Upper lobe of left lung (tissue), 6 donors: ENCODE measurements at regions not wholly inside any gene's neighbourhood (a gene's known extent, or its start where the extent isn't known, plus 50 kb on each side); places are given as distances from the start of the nearest gene placed in this dataset.
A peak's percentile ranks its signal among the peaks of the same experiment; 100 is the strongest.

ENCODE experiments used
- ATAC-seq, 2 donors: fragments of 200-7000 bp; cut with Tn5 transposase; one replicate each; pipeline ENCODE4 v1.9.1; 2022; ENCODE audit warnings: mild to moderate bottlenecking in 2 of 2, moderate library complexity in 2 of 2; ENCODE audit not compliant: low FRiP score in 2 of 2
- DNase-seq, 2 donors: peaks; one replicate each; pipeline ENCODE4 v3.0.0-alpha.2; 2019 to 2020
- H3K27ac ChIP-seq, 4 donors: fragments of 200-600 bp; sonication (generic); one replicate each; pipeline ENCODE4 v1.5.1; 2016 to 2019
- H3K27me3 ChIP-seq, 4 donors: fragments of 200-600 bp; sonication (generic); one replicate each; pipeline ENCODE4 v1.5.1; 2017 to 2019
- H3K36me3 ChIP-seq, 4 donors: fragments of 200-600 bp; sonication (generic); one replicate each; pipeline ENCODE4 v1.5.1; 2016 to 2019
- H3K4me1 ChIP-seq, 4 donors: fragments of 200-600 bp; sonication (generic); one replicate each; pipeline ENCODE4 v1.5.1; 2018 to 2019
- H3K4me3 ChIP-seq, 4 donors: fragments of 200-600 bp; sonication (generic); one replicate each; pipeline ENCODE4 v1.5.1; 2017 to 2019; ENCODE audit warnings: mild to moderate bottlenecking in 2 of 4, moderate library complexity in 1 of 4
- H3K9me3 ChIP-seq, 4 donors: fragments of 200-600 bp; sonication (generic); one replicate each; pipeline ENCODE4 v1.5.1; 2018 to 2019
- EP300 ChIP-seq, 4 donors: sonication (generic); formaldehyde crosslinking; IDR thresholded peaks; one replicate each; pipeline ENCODE4 v1.5.1; 2017; ENCODE audit warnings: antibody characterized with exemption in 4 of 4, control low read depth in 2 of 4
- POLR2A ChIP-seq, 4 donors: fragments of 450-650 bp; IDR thresholded peaks; one replicate each; pipeline ENCODE4 v1.5.1; 2016 to 2017; ENCODE audit warnings: antibody characterized with exemption in 4 of 4, mild to moderate bottlenecking in 2 of 4
- POLR2AphosphoS5 ChIP-seq, 2 donors: sonication (generic); formaldehyde crosslinking; IDR thresholded peaks; one replicate each; pipeline ENCODE4 v1.5.1; 2017; ENCODE audit warnings: antibody characterized with exemption in 2 of 2
- WGBS, 2 donors: methylation state at CpG; one replicate each; pipeline ENCODE4 v1.1.5; 2017 to 2018; 5-methylcytosine and 5-hydroxymethylcytosine counted together
- TF ChIP-seq, protein P1 (sequence below), 6 experiments: fragments of 450-650 bp in 4 of 6; fragments of 200-600 bp in 2 of 6; sonication (generic) in 2 of 6; IDR thresholded peaks; one replicate each; pipeline ENCODE4 v1.5.1; 2016 to 2019; ENCODE audit warnings: antibody characterized with exemption in 6 of 6
- donor health status: DM: no; HTN: no; CAD: no; lungs with moderate emphysema.
- donor health status: DM: no; HTN: yes; CAD: no; lungs with severe emphysema.

DNA sequence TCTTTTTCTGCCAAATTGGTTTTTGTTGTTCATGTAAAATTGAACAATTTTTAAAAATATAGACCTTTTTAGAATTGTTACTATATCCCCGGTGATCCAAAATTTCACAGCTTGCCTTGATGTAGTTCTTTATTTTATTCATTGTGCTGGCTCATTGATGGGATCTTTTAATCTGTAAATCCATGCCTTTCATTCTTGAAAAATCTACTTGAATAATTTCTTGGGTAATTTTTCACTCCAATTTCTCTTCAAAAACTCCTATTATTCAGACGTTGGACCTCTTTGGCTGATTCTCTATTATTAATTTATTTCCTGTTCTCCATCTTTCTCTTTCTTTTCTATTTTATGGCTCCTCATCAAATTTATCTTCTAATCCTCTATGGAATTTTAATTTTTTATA, 476.1 kb upstream of the CITED2 start:
- Histone ChIP-seq H3K36me3 (no peaks in the 10 kb centered on the region), H3K4me3 (no peak overlapping the region), H3K27me3 (no peaks in the 10 kb centered on the region), H3K9me3 (no peaks in the 10 kb centered on the region), H3K27ac (no peak overlapping the region), H3K4me1 (peaks cover 6 to 16% (median 12%) of the 10 kb centered on the region in 4 donors)
- no peak for TF ChIP-seq POLR2AphosphoS5 (IDR thresholded peaks at IDR 0.05)
- no peak for TF ChIP-seq POLR2A (IDR thresholded peaks at IDR 0.05)
- no peak for TF ChIP-seq EP300 (IDR thresholded peaks at IDR 0.05)
- 90 to 93% methylated on average over 2 of the region's 2 CpGs for WGBS, 2 donors
- ATAC-seq, result no peak
- no peak for DNase-seq

DNA sequence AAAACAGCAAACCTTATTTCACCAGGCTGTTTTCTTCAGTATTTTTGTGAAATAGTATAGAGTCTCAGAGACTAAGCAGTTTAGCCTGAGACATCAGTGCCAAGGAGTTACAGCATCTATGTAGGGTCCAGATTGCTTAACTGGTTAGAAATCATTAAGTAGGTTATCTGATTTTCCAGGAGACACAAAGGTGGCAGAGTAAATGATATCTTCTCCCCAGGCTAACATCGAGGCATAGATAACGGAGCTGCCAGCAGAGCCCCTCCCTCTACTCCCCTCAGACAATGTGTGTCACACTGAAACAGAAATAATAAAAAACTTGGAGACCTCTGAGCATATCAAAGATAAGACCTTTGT, 473.0 kb upstream of the CITED2 start:
- 23 to 25% methylated on average over 2 of the region's 2 CpGs for WGBS, 2 donors
- no peaks in the 10 kb centered on the region for H3K36me3 ChIP-seq
- ATAC-seq, result peak in 1 of 2 donors; percentile 38

DNA sequence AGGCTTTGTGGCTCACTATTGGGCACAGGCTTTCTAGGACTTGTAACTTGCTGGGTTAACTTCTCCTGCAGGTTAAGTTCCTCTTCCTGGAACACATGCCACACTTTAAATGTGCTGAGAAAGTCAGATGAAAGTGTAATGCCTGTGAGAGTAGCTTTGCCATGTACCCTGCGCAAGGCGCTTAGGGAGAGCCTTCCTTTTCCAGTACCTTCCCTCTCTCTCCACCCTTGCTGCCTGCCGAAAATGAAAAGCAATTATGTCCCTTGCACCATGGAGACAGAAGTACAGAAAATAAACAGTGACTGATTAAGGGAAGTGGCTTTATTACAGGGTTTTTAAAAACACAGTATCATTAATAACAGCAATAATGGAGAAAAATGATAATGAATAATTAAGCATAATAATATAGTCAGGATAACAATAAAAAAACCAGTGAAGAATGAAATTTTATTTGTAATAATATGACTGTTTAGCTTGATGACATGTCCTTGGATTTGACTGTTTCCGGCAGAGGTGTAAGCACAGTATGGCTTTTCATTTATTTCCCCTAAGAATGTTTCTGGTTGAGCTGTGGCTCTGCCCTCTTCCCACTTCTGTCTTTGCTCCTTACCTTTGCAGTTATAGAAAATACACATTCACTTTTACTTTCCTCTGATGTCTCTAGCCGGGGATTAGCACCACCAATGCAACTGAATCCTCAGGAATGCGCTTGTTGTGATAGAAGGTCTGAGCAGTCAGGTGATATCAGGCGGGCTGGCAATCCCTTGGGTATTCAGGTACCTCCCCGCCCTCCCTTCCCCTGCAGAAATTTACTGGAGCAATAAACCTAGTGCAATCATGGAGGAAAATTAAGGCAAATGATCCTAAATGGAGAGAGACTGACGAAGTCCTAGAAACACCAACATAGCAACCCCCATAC, 472.3 kb upstream of the CITED2 start:
- TF ChIP-seq POLR2AphosphoS5 (IDR thresholded peaks at IDR 0.05) (no peak), EP300 (IDR thresholded peaks at IDR 0.05) (no peak), POLR2A (IDR thresholded peaks at IDR 0.05) (no peak)
- TF ChIP-seq, protein P1, sequence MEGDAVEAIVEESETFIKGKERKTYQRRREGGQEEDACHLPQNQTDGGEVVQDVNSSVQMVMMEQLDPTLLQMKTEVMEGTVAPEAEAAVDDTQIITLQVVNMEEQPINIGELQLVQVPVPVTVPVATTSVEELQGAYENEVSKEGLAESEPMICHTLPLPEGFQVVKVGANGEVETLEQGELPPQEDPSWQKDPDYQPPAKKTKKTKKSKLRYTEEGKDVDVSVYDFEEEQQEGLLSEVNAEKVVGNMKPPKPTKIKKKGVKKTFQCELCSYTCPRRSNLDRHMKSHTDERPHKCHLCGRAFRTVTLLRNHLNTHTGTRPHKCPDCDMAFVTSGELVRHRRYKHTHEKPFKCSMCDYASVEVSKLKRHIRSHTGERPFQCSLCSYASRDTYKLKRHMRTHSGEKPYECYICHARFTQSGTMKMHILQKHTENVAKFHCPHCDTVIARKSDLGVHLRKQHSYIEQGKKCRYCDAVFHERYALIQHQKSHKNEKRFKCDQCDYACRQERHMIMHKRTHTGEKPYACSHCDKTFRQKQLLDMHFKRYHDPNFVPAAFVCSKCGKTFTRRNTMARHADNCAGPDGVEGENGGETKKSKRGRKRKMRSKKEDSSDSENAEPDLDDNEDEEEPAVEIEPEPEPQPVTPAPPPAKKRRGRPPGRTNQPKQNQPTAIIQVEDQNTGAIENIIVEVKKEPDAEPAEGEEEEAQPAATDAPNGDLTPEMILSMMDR (IDR thresholded peaks at IDR 0.05), result no peak
- peak in 1 of 2 donors; percentile 22 for DNase-seq
- Histone ChIP-seq H3K4me1 (peaks cover 6 to 12% (median 10%) of the 10 kb centered on the region in 4 donors), H3K27ac (peak overlapping the region in 1 of 4 donors; percentile 31), H3K27me3 (no peaks in the 10 kb centered on the region), H3K9me3 (no peaks in the 10 kb centered on the region), H3K4me3 (no peak overlapping the region), H3K36me3 (no peaks in the 10 kb centered on the region)
- WGBS, 2 donors, result 55 to 61% methylated on average over 9 of the region's 9 CpGs
- peak in 1 of 2 donors; percentile 81 for ATAC-seq

More for the DNA sequence above, 473.0 kb upstream of the CITED2 start:
- TF ChIP-seq POLR2A (IDR thresholded peaks at IDR 0.05) (no peak), POLR2AphosphoS5 (IDR thresholded peaks at IDR 0.05) (no peak), EP300 (IDR thresholded peaks at IDR 0.05) (no peak)
- TF ChIP-seq, protein P1 (IDR thresholded peaks at IDR 0.05), result no peak
- Histone ChIP-seq H3K9me3 (no peaks in the 10 kb centered on the region), H3K27ac (no peak overlapping the region), H3K27me3 (no peaks in the 10 kb centered on the region), H3K4me3 (no peak overlapping the region), H3K4me1 (peaks cover 6 to 12% (median 10%) of the 10 kb centered on the region in 4 donors)
- DNase-seq, result no peak

DNA sequence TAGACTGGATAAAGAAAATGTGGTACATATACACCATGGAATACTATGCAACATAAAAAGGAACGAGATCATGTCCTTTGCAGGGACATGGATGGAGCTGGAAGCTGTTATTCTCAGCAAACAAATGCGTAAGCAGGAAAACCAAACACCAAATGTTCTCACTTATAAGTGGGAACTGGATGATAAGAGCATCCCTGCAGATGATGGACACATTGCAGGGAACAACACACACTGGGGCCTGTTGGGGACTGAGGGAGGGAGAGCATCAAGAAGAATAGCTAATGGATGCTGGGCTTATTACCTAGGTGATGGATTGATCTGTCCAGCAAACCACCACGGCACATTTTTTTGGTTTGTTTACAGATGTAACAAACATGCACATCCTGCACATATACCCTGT, 470.5 kb upstream of the CITED2 start:
- ATAC-seq (no peak), DNase-seq (no peak)
- 70 to 90% methylated on average over 3 of the region's 3 CpGs for WGBS, 2 donors
- TF ChIP-seq EP300 (IDR thresholded peaks at IDR 0.05) (no peak), POLR2A (IDR thresholded peaks at IDR 0.05) (no peak), POLR2AphosphoS5 (IDR thresholded peaks at IDR 0.05) (no peak)
- TF ChIP-seq, protein P1 (IDR thresholded peaks at IDR 0.05), result no peak
- H3K4me1 ChIP-seq, result peaks cover 6 to 12% (median 11%) of the 10 kb centered on the region in 4 donors
- no peak overlapping the region for H3K4me3 ChIP-seq
- no peaks in the 10 kb centered on the region for H3K36me3 ChIP-seq
- H3K27ac ChIP-seq, result no peak overlapping the region
- H3K9me3 ChIP-seq, result no peaks in the 10 kb centered on the region
- H3K27me3 ChIP-seq, result no peaks in the 10 kb centered on the region

DNA sequence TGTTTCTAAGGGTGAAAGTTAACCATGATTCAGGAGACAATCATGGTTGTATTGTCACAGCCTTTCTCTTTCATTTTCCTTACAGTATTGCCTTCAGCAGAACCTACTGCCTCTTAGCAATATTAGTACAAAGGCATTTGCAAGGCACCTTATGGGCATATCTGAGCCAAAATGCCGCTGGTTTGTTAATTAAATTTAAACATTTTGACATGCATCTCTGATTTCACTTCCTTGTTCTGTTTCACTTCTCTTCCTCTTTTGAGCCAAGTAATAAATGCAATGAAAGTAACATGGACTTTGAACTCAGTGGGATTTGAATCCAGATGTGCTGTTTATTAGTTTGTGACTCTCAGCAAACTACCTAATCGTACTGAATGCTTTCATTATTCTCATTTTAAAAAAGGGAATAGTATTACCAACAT, 467.4 kb upstream of the CITED2 start:
- Histone ChIP-seq H3K27ac (peak overlapping the region in 2 of 4 donors; percentile 23 to 30), H3K9me3 (no peaks in the 10 kb centered on the region), H3K4me1 (peaks cover under 1 to 11% (median 6%) of the 10 kb centered on the region in 4 donors), H3K4me3 (no peak overlapping the region), H3K27me3 (no peaks in the 10 kb centered on the region), H3K36me3 (no peaks in the 10 kb centered on the region)
- DNase-seq, result no peak
- 60 to 64% methylated on average over 2 of the region's 2 CpGs for WGBS, 2 donors
- ATAC-seq, result no peak
- no peak for TF ChIP-seq EP300 (IDR thresholded peaks at IDR 0.05)
- TF ChIP-seq POLR2A (IDR thresholded peaks at IDR 0.05), result no peak
- TF ChIP-seq, protein P1 (IDR thresholded peaks at IDR 0.05), result no peak
- no peak for TF ChIP-seq POLR2AphosphoS5 (IDR thresholded peaks at IDR 0.05)
